GM06990 (cell line): ENCODE measurements at regions not wholly inside any gene's neighbourhood (a gene's known extent, or its start where the extent isn't known, plus 50 kb on each side); places are given as distances from the start of the nearest gene placed in this dataset.

Experiments used
- DNase-seq: peaks from one replicate; pipeline ENCODE4 v3.0.0-alpha.2; 2011; ENCODE audit not compliant: insufficient read length; ENCODE audit errors: extremely low read depth
- H3K27me3 ChIP-seq: replicated peaks from 2 replicates; pipeline ENCODE4 v1.6.0; 2011; ENCODE audit warnings: low read length; ENCODE audit not compliant: control insufficient read depth, insufficient read depth
- H3K36me3 ChIP-seq: 2 replicates; pipeline ENCODE4 v1.5.1; 2011; ENCODE audit warnings: low read length; ENCODE audit not compliant: control insufficient read depth, insufficient read depth
- H3K4me3 ChIP-seq: replicated peaks from 2 replicates; pipeline ENCODE4 v1.5.1; 2011; ENCODE audit warnings: low read depth, mild to moderate bottlenecking, control low read depth, low read length
- CTCF ChIP-seq: IDR thresholded peaks from 2 replicates; pipeline ENCODE4 v1.5.1; 2011; ENCODE audit warnings: low read length, control low read depth, mild to moderate bottlenecking, inconsistent platforms; ENCODE audit not compliant: insufficient read depth, poor library complexity, severe bottlenecking

- no peaks in the 10 kb centered on the region for H3K27me3 ChIP-seq
- DNase-seq: no peak
- TF ChIP-seq CTCF: no peak
Measured at GRCh38 chr2:104648376-104648775, 205.5 kb upstream of the POU3F3 start.

GRCh38 chr2:104649866-104650265 is 204.0 kb upstream of the POU3F3 start:
- H3K27me3 ChIP-seq: no peaks in the 10 kb centered on the region
- TF ChIP-seq CTCF: no peak
- no peak for DNase-seq

More at GRCh38 chr2:104648376-104648775, 205.5 kb upstream of the POU3F3 start:
- no peaks in the 10 kb centered on the region for H3K36me3 ChIP-seq
- no peak overlapping the region for H3K4me3 ChIP-seq

GRCh38 chr2:104650405-104650996 is 203.4 kb upstream of the POU3F3 start:
- Histone ChIP-seq H3K36me3 (no peaks in the 10 kb centered on the region), H3K27me3 (no peaks in the 10 kb centered on the region), H3K4me3 (no peak overlapping the region)
- no peak for TF ChIP-seq CTCF
- DNase-seq: no peak

More at GRCh38 chr2:104649866-104650265, 204.0 kb upstream of the POU3F3 start:
- Histone ChIP-seq H3K36me3 (no peaks in the 10 kb centered on the region), H3K4me3 (no peak overlapping the region)

GRCh38 chr2:104654811-104655210 is 199.1 kb upstream of the POU3F3 start:
- no peak overlapping the region for H3K4me3 ChIP-seq
- no peak for DNase-seq
- no peaks in the 10 kb centered on the region for H3K27me3 ChIP-seq
- TF ChIP-seq CTCF: no peak
- H3K36me3 ChIP-seq: no peaks in the 10 kb centered on the region

GRCh38 chr2:104656571-104657163 is 197.2 kb upstream of the POU3F3 start:
- TF ChIP-seq CTCF: no peak
- no peak overlapping the region for H3K4me3 ChIP-seq
- H3K36me3 ChIP-seq: no peaks in the 10 kb centered on the region
- H3K27me3 ChIP-seq: no peaks in the 10 kb centered on the region; the same call in 1 of the 2 replicates
- DNase-seq: no peak
